MM.1S (cell line): ENCODE measurements at regions not wholly inside any gene's neighbourhood (a gene's known extent, or its start where the extent isn't known, plus 50 kb on each side); places are given as distances from the start of the nearest gene placed in this dataset.

ENCODE experiments used
- EZH2 ChIP-seq: fragments of 300-600 bp; sonication (generic); optimal IDR thresholded peaks from 2 replicates; pipeline ENCODE3; 2017; ENCODE audit warnings: low read depth, mild to moderate bottlenecking, antibody characterized with exemption, low read length, mixed read lengths
- EZH2phosphoT487 ChIP-seq: fragments of 300-600 bp; sonication (generic); IDR thresholded peaks from 2 replicates; pipeline ENCODE4 v1.6.1; 2018; ENCODE audit warnings: antibody characterized with exemption, low read length
- TF ChIP-seq, protein P1 (sequence below): fragments of 300-600 bp; sonication (generic); IDR thresholded peaks from 2 replicates; pipeline ENCODE4 v1.5.1; 2016; ENCODE audit warnings: antibody characterized with exemption, low read length, mixed read lengths

DNA sequence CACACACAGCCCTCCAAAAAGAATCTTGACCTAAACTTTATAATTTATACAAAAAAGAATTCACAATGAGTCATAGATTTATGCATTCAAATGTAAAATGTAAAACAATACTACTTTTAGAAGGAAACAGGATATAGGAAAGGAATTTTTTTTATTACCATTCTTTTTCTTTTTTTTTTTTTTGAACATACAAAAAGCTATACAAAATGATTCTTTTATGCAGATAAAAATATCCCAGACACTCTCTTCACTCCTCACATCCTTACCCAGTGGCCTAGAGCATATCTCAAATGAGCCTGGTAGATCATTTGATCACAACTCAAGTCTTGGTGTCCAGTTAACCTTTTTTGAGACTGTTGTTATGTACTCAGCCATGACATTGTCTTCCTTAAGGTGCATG, 307.3 kb upstream of the KLF3 start:
- TF ChIP-seq, protein P1, sequence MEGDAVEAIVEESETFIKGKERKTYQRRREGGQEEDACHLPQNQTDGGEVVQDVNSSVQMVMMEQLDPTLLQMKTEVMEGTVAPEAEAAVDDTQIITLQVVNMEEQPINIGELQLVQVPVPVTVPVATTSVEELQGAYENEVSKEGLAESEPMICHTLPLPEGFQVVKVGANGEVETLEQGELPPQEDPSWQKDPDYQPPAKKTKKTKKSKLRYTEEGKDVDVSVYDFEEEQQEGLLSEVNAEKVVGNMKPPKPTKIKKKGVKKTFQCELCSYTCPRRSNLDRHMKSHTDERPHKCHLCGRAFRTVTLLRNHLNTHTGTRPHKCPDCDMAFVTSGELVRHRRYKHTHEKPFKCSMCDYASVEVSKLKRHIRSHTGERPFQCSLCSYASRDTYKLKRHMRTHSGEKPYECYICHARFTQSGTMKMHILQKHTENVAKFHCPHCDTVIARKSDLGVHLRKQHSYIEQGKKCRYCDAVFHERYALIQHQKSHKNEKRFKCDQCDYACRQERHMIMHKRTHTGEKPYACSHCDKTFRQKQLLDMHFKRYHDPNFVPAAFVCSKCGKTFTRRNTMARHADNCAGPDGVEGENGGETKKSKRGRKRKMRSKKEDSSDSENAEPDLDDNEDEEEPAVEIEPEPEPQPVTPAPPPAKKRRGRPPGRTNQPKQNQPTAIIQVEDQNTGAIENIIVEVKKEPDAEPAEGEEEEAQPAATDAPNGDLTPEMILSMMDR, result no peak
- no peak for TF ChIP-seq EZH2
- TF ChIP-seq EZH2phosphoT487, result no peak
